MM.1S (cell line): ENCODE measurements at regions not wholly inside any gene's neighbourhood (a gene's known extent, or its start where the extent isn't known, plus 50 kb on each side); places are given as distances from the start of the nearest gene placed in this dataset.
A peak's percentile ranks its signal among the peaks of the same experiment; 100 is the strongest.

Source experiments
- DNase-seq: peaks from one replicate; pipeline ENCODE4 v3.0.0-alpha.2; 2015
- H2AFZ ChIP-seq: fragments of 300-600 bp; sonication (generic); 2 replicates; pipeline ENCODE4 v1.6.0; 2016; ENCODE audit warnings: antibody characterized with exemption, low read length
- H3F3A ChIP-seq: fragments of 300-600 bp; sonication (generic); 2 replicates; pipeline ENCODE4 v1.6.1; 2016; ENCODE audit warnings: mild to moderate bottlenecking, antibody characterized with exemption, low read length, moderate library complexity, mixed read lengths; ENCODE audit not compliant: insufficient read depth
- H3K27ac ChIP-seq: fragments of 300-600 bp; sonication (generic); 2 replicates; pipeline ENCODE4 v1.5.1; 2016; ENCODE audit warnings: mild to moderate bottlenecking, low read length
- H3K27me3 ChIP-seq: fragments of 300-600 bp; sonication (generic); replicated peaks from 2 replicates; pipeline ENCODE4 v1.6.0; 2016; ENCODE audit warnings: low read length; ENCODE audit not compliant: insufficient read depth
- H3K36me3 ChIP-seq: fragments of 300-600 bp; sonication (generic); replicated peaks from 2 replicates; pipeline ENCODE4 v1.6.1; 2016; ENCODE audit warnings: mild to moderate bottlenecking, low read length, mixed read lengths; ENCODE audit not compliant: insufficient read depth
- H3K4me1 ChIP-seq: fragments of 300-600 bp; sonication (generic); 2 replicates; pipeline ENCODE4 v1.6.1; 2016; ENCODE audit warnings: low read length, mixed read lengths
- H3K4me2 ChIP-seq: fragments of 300-600 bp; sonication (generic); 2 replicates; pipeline ENCODE4 v1.6.0; 2016; ENCODE audit warnings: low read depth, low read length
- H3K4me3 ChIP-seq: fragments of 300-600 bp; sonication (generic); 2 replicates; pipeline ENCODE4 v1.5.1; 2016; ENCODE audit warnings: low read length, mixed read lengths
- H3K79me2 ChIP-seq: fragments of 300-600 bp; sonication (generic); 2 replicates; pipeline ENCODE4 v1.6.1; 2016; ENCODE audit warnings: mixed run types, low read length, mixed read lengths
- H3K9ac ChIP-seq: fragments of 300-600 bp; sonication (generic); 2 replicates; pipeline ENCODE4 v1.6.1; 2016; ENCODE audit warnings: low read length, mixed read lengths
- H3K9me2 ChIP-seq: fragments of 300-600 bp; sonication (generic); replicated peaks from 2 replicates; pipeline ENCODE4 v1.6.1; 2016; ENCODE audit warnings: mild to moderate bottlenecking, low read length, mixed read lengths; ENCODE audit not compliant: insufficient read depth
- H3K9me3 ChIP-seq: fragments of 300-600 bp; sonication (generic); replicated peaks from 2 replicates; pipeline ENCODE4 v1.6.1; 2016; ENCODE audit warnings: mild to moderate bottlenecking, low read length, mixed read lengths; ENCODE audit not compliant: insufficient read depth
- H4K20me1 ChIP-seq: fragments of 300-600 bp; sonication (generic); 2 replicates; pipeline ENCODE4 v1.6.1; 2016; ENCODE audit warnings: mild to moderate bottlenecking, low read length, moderate library complexity, mixed read lengths; ENCODE audit not compliant: insufficient read depth
- EZH2 ChIP-seq: fragments of 300-600 bp; sonication (generic); optimal IDR thresholded peaks from 2 replicates; pipeline ENCODE3; 2017; ENCODE audit warnings: low read depth, mild to moderate bottlenecking, antibody characterized with exemption, low read length, mixed read lengths
- EZH2phosphoT487 ChIP-seq: fragments of 300-600 bp; sonication (generic); IDR thresholded peaks from 2 replicates; pipeline ENCODE4 v1.6.1; 2018; ENCODE audit warnings: antibody characterized with exemption, low read length
- TF ChIP-seq, protein P1 (sequence below): fragments of 300-600 bp; sonication (generic); IDR thresholded peaks from 2 replicates; pipeline ENCODE4 v1.5.1; 2016; ENCODE audit warnings: antibody characterized with exemption, low read length, mixed read lengths

DNA sequence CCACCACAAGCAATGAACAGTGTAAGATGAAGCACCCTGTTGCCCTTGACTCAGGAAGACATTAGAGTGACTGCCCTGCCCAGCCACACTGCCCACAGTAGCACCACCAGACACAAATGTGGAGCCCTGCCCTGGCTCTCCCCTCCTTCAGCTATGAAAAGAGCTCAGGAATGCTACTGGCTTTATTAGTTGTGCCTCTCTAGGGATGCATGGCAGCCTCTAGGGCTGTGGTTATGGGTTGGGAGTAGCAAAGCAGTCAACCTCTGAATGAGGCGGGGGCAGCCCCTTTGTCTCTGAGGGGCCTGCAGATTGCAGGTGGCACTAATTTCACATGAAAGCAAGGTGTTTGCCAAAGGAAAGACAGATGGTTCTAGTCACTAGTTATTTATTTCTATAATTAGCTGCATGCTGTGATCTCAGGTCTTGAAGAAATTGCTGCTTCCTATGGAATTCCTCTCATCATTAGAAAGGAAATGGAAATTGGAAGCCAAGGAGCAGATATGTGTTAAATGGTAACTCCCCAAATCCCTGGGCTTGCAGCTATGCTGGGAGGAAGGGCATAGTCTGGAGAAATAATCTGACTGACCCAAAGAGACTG is 259.4 kb downstream of the TLR4 start:
- Histone ChIP-seq H3K79me2 (no peaks in the 10 kb centered on the region), H3K27ac (no peak overlapping the region), H3K27me3 (no peaks in the 10 kb centered on the region), H3K4me3 (no peak overlapping the region), H3K9me3 (no peaks in the 10 kb centered on the region), H3K4me2 (no peak overlapping the region), H3K4me1 (no peaks in the 10 kb centered on the region), H3K9me2 (no peaks in the 10 kb centered on the region), H3K36me3 (no peaks in the 10 kb centered on the region), H3K9ac (no peak overlapping the region), H3F3A (no peaks in the 10 kb centered on the region), H4K20me1 (no peaks in the 10 kb centered on the region), H2AFZ (no peak overlapping the region)
- TF ChIP-seq EZH2phosphoT487 (no peak), EZH2 (no peak)
- TF ChIP-seq, protein P1, sequence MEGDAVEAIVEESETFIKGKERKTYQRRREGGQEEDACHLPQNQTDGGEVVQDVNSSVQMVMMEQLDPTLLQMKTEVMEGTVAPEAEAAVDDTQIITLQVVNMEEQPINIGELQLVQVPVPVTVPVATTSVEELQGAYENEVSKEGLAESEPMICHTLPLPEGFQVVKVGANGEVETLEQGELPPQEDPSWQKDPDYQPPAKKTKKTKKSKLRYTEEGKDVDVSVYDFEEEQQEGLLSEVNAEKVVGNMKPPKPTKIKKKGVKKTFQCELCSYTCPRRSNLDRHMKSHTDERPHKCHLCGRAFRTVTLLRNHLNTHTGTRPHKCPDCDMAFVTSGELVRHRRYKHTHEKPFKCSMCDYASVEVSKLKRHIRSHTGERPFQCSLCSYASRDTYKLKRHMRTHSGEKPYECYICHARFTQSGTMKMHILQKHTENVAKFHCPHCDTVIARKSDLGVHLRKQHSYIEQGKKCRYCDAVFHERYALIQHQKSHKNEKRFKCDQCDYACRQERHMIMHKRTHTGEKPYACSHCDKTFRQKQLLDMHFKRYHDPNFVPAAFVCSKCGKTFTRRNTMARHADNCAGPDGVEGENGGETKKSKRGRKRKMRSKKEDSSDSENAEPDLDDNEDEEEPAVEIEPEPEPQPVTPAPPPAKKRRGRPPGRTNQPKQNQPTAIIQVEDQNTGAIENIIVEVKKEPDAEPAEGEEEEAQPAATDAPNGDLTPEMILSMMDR, result no peak
- no peak for DNase-seq

DNA sequence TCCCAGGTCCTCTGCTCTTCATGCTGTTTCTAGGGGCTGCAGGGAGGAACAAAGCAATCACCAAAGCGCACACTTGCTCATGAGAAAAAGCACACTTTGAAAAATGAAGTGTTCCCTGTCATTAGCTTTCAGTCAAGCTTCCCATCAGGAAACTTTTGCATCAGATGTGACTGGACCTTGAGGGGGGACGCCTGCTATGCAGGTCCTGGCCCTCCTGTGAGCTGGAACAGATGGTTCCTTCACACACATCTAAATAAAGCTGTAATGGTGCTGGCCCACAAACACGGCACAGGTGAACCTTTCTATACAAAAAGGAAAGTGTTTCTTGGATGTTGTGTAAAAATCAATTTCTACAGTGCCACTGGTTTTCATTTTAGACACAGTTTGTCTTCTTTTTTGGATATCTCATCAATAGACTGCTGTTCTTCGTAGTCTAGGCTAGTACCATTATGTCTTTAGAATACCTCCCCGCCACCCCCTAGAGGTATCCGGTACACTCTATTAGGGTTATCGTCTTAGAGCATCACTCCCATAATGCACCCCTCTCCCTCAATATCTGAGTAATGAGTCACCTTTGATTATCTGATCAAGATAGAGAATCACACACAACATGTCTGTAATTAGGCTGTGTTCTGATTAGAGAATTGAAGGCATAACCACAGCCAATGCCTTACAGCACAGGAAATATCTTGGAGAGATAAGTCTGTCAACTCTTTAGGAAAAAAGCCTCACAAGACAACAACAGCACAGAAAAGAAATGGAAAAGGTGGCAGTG is 266.3 kb downstream of the TLR4 start:
- H3K79me2 ChIP-seq, result no peaks in the 10 kb centered on the region
- H3K9me3 ChIP-seq, result no peaks in the 10 kb centered on the region
- H3K4me3 ChIP-seq, result no peak overlapping the region
- no peaks in the 10 kb centered on the region for H3K27me3 ChIP-seq
- DNase-seq, result no peak
- no peak overlapping the region for H3K9ac ChIP-seq
- H4K20me1 ChIP-seq, result no peaks in the 10 kb centered on the region
- H3K36me3 ChIP-seq, result no peaks in the 10 kb centered on the region
- no peak for TF ChIP-seq EZH2phosphoT487
- no peak overlapping the region for H3K27ac ChIP-seq
- no peaks in the 10 kb centered on the region for H3K9me2 ChIP-seq
- no peak overlapping the region for H2AFZ ChIP-seq
- no peak overlapping the region for H3K4me2 ChIP-seq
- 0 out of 2 replicates have a peak, but pooled peaks cover 5% of the 10 kb centered on the region for H3K4me1 ChIP-seq
- no peaks in the 10 kb centered on the region for H3F3A ChIP-seq

DNA sequence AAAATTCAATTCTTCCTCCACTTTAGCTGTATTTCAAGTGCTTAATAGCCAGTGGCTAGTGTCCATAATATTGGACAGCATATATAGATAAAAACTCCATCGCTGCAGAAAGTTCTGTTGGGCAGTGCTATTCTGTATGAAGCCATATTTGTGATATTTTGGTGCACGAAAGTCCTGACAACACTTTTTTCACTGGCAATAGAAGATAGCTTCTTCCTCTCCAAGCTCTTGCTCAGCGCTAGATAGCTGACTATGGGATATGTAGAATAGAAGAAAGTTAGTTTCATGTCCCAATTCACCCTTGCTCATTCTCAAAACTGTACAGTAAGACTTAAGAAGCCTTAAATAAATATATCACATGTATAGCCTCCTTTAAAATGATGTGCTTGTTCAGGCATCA is 269.9 kb downstream of the TLR4 start:
- no peaks in the 10 kb centered on the region for H3K79me2 ChIP-seq
- H4K20me1 ChIP-seq, result no peaks in the 10 kb centered on the region
- H3F3A ChIP-seq, result no peaks in the 10 kb centered on the region
- no peak overlapping the region for H3K4me2 ChIP-seq
- H3K36me3 ChIP-seq, result no peaks in the 10 kb centered on the region
- no peak overlapping the region for H3K27ac ChIP-seq
- peak; percentile 37 for DNase-seq
- H3K4me3 ChIP-seq, result no peak overlapping the region
- TF ChIP-seq, protein P1, result no peak
- TF ChIP-seq EZH2phosphoT487, result no peak
- 0 out of 2 replicates have a peak, but pooled peaks cover 5% of the 10 kb centered on the region for H3K4me1 ChIP-seq
- H3K9me2 ChIP-seq, result no peaks in the 10 kb centered on the region
- H3K9ac ChIP-seq, result no peak overlapping the region
- no peaks in the 10 kb centered on the region for H3K9me3 ChIP-seq
- H2AFZ ChIP-seq, result no peak overlapping the region
- no peaks in the 10 kb centered on the region for H3K27me3 ChIP-seq

DNA sequence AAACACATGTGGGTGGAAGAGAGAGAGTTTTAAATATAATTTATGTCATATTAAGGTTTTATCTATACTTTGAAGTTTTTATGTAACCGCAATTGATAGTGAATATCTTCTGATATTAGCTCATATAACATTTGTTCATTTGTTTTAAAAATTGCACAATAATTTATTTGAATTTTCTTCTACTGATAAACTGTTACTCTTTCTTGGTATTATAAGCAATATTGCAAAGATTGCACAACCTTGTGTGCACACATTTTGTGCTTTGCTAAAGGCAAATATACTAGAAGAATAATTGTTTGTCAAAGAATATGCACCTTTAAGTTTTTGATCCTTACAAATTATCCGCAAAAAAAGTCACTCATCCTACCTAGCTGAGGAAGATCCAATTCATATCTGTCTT is 275.7 kb downstream of the TLR4 start:
- no peaks in the 10 kb centered on the region for H4K20me1 ChIP-seq
- no peak overlapping the region for H3K9ac ChIP-seq
- no peaks in the 10 kb centered on the region for H3K9me3 ChIP-seq
- H3K79me2 ChIP-seq, result no peaks in the 10 kb centered on the region
- no peaks in the 10 kb centered on the region for H3K9me2 ChIP-seq
- no peak overlapping the region for H2AFZ ChIP-seq
- H3K4me2 ChIP-seq, result no peak overlapping the region
- no peak for DNase-seq
- H3F3A ChIP-seq, result no peaks in the 10 kb centered on the region
- H3K27me3 ChIP-seq, result no peaks in the 10 kb centered on the region
- no peaks in the 10 kb centered on the region for H3K4me1 ChIP-seq
- H3K4me3 ChIP-seq, result no peak overlapping the region
- no peak for TF ChIP-seq EZH2
- no peak for TF ChIP-seq EZH2phosphoT487
- TF ChIP-seq, protein P1, result no peak
- no peak overlapping the region for H3K27ac ChIP-seq
- H3K36me3 ChIP-seq, result no peaks in the 10 kb centered on the region
